GM21786 (cell line): ENCODE measurements at regions not wholly inside any gene's neighbourhood (a gene's known extent, or its start where the extent isn't known, plus 50 kb on each side); places are given as distances from the start of the nearest gene placed in this dataset.

Source experiments
- ATAC-seq: cut with Tn5 transposase; IDR thresholded peaks from one replicate; pipeline ENCODE4 v1.9.1; 2021; ENCODE audit not compliant: unreplicated experiment

DNA sequence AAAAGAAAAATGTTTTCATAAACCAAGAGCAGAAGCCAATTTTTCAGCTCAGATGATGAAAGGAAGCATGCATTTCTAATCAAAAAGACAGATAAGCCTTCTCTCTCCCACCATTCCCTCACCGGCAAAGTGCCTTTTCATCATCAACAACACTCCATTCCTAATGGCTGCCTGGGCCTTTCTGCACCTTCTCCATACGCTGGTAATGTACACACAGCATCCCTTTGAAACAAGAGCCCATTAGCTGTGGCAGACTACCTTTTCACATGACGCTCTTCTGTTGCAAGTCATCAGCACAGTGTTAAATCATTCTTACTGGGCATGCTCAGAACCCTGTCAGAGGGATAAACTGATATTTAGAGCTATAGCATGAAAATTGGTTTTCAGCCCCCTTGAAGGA lies 408.9 kb downstream of the MEIS1 start:
- no peak for ATAC-seq

GRCh38 chr2:66845307-66845706 lies 410.4 kb downstream of the MEIS1 start:
- no peak for ATAC-seq

GRCh38 chr2:66846887-66847286 lies 412.0 kb downstream of the MEIS1 start:
- ATAC-seq = no peak

DNA sequence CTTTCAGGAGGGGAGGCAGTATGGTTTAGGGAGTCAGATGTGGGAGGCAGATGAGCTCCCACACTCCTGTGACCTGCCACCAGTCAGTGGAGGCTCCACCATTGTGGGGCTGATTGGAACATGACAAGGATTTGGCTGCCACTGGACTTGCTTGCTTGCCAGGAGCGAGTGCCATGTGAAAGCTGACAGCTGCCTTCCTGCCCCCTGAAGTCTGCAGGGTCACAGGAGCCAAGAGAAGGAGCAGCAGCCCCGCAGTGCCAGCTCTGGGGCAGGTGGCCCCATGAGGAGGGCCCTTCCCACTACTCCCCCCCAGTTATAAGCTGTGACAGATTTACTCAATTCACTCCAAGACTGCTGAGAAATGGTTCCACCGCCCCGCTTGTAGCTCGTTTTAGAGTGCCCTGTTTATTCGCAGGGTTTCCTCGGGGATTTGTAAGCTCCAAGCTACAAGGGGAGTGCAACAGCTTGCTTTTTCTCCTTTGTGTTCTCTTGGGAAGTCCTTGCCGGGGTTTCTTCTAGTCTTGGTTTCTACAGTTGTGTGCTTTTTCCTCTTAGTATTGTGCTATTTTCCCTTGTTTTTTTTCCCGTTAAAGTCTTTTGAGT lies 414.3 kb downstream of the MEIS1 start:
- ATAC-seq = no peak

DNA sequence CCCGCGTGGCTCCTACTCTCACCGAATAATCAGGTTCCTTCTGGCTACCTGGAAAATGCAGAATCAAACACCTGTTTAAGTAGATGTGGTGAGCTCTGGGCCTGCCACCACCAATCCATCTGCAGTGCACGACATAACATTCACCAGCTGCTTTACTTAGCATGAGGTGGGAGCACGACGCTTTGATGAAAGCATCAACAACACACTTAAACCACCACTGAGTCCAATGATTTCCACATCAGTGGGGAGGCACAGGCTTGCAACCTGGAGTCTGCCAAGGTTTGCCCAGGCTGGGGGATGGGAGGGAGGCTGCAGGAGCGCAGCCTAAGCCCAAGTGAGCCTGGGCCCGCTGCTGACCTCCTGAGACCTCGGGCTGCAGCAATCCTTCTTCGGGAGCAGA lies 415.5 kb downstream of the MEIS1 start:
- ATAC-seq = no peak

- no peak for ATAC-seq
Observed at GRCh38 chr2:66851449-66851872, 416.5 kb downstream of the MEIS1 start.

DNA sequence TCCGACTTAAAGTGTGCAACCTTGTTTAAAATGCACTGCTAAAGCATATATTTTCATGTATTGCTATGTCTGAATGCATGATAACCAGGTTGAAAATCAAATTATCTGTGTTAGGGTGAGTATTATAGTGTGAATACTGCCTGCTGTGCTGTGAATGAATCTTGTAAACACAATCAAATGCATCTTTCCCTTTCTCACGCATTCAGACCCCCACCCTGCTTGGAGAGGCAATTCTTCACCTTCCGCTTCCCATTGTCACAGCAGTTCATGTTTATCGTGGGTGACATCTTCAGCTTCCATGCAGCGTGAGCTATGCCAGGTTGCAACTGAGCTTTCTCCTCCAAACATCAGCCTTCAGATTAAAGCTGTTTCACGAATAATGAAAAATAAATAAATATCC lies 418.0 kb downstream of the MEIS1 start:
- ATAC-seq = no peak

- ATAC-seq = no peak
Observed at GRCh38 chr2:66853585-66853984, 418.7 kb downstream of the MEIS1 start.

GRCh38 chr2:66854298-66854697 lies 419.4 kb downstream of the MEIS1 start:
- no peak for ATAC-seq

DNA sequence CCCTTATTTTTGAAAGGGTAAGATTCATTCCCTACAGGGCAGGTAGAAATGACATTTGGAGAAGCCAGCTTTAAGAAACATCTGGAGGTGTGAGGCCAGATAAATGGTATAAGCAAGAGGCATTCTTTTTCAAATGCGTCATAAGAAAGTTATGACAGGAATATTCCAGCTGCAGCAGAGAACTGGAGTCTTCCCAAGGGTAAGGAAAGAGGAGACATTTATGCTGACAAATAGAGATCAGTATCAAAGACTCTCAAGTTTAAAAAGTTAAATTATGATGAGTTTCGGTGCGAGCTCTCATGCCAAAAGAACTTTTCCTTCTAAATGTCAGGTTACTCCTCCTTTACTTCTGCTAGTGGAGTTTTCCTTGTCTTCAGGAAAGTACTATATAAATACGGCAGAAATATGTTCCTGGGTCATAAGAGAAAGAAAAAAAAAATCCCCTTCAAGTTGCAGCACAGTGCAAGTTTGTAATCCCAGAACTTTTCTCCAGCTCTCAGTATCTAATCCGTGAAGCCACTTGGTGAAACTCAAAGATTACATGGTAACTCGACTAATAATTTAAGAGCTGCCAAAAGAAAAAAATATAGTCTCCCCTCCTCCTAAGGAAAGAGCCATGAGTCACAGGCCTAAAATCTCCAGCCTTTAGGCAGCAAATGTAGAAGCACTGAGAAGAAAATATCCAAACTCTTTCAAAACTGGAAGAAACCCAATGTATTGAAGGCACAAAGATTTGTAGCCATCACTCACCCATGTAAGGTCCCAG lies 428.1 kb downstream of the MEIS1 start:
- ATAC-seq = no peak

- ATAC-seq = no peak
Observed at GRCh38 chr2:66865161-66865560, 430.2 kb downstream of the MEIS1 start.

- no peak for ATAC-seq
Observed at GRCh38 chr2:66866331-66867062, 431.6 kb downstream of the MEIS1 start.

GRCh38 chr2:66867063-66867441 lies 432.1 kb downstream of the MEIS1 start:
- ATAC-seq = no peak

DNA sequence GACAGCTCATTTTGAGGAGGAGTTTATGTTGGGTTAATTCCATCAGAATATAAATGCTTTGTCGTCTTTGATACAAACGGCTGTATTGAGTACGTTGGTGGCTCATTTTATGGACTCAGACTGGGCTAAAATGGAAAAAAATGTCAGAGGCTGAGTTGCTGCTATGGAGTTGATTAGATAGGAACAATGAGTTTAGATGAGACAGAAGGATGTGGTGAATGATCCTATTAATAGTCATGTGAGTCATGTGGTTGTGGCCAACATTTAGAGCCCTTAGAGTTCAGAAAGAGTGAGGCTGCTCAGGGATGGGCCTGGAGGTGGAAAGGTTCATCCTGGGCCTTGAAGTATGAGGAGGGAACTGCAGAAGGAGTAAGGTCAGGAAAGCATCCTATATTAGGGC lies 434.2 kb downstream of the MEIS1 start:
- no peak for ATAC-seq

GRCh38 chr2:66872081-66872985 lies 437.4 kb downstream of the MEIS1 start:
- ATAC-seq = no peak

GRCh38 chr2:66872986-66873754 lies 438.2 kb downstream of the MEIS1 start:
- no peak for ATAC-seq

DNA sequence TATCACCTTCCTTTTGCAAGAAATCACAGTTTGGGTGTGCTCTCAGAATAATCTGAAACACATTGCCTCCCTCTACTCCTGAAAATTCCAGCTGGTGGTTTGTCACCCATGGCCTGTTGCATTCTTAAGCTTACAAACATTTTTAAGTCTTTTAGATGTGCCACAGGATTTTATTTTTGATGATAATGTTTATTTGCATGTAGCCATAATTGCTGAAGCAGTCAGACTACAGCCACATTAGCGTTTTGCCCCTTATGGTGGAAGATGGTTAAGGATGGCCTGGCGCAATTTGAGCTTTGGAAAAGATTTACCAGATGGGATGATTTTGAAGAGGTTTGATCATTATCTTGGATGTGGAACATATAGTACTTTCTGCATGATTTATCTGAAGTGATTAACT lies 439.5 kb downstream of the MEIS1 start:
- ATAC-seq = no peak

DNA sequence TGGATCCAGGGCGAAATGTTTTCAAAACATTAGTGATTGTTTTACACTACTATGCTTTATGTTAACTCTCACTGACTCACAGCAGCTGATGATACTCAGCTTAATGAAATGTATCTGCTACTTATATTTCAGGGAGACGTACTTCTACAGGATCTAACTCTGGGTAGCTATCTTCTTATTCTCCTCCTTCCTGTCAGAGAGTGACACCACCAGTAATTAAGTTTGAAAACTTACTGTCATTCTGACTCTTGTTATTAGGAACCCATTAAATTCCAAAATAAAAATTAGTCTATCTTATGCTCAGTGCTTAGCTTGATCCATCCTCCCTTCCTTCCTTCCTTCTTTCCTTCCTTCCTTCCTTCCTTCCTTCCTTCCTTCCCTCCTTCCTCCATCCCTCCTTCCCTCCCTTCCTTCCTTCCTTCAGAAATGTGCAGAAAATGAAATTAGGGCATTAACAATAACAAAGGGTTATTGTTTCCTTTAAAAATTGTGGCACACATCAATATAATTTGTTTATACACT lies 441.1 kb downstream of the MEIS1 start:
- no peak for ATAC-seq

- ATAC-seq = no peak
Observed at GRCh38 chr2:66885775-66886383, 451.0 kb downstream of the MEIS1 start.

GRCh38 chr2:66888246-66888645 lies 453.3 kb downstream of the MEIS1 start:
- no peak for ATAC-seq
